Mesendoderm (in vitro differentiated cells): ENCODE measurements at regions not wholly inside any gene's neighbourhood (a gene's known extent, or its start where the extent isn't known, plus 50 kb on each side); places are given as distances from the start of the nearest gene placed in this dataset.

Experiments used
- DNase-seq: peaks from one replicate; pipeline ENCODE4 v3.0.0; 2013
- H2AK5ac ChIP-seq: 2 replicates; pipeline ENCODE4 v1.6.1; 2013; ENCODE audit warnings: low read length, inconsistent platforms
- H2BK120ac ChIP-seq: 2 replicates; pipeline ENCODE4 v1.6.1; 2013; ENCODE audit warnings: low read depth, mild to moderate bottlenecking, low read length, moderate library complexity, mixed read lengths
- H2BK15ac ChIP-seq: replicated peaks from 2 replicates; pipeline ENCODE4 v1.6.1; 2013; ENCODE audit warnings: low read depth, mild to moderate bottlenecking, moderate library complexity
- H2BK5ac ChIP-seq: 2 replicates; pipeline ENCODE4 v1.6.1; 2013; ENCODE audit warnings: low read length, inconsistent platforms
- H3K18ac ChIP-seq: 2 replicates; pipeline ENCODE4 v1.6.1; 2013; ENCODE audit warnings: mild to moderate bottlenecking, low read length, mixed read lengths
- H3K23ac ChIP-seq: one replicate; pipeline ENCODE4 v1.6.1; 2013; ENCODE audit warnings: low read length
- H3K27ac ChIP-seq: 2 replicates; pipeline ENCODE4 v1.5.1; 2013; ENCODE audit warnings: low read depth, mild to moderate bottlenecking, inconsistent platforms, low read length, moderate library complexity
- H3K27me3 ChIP-seq: 2 replicates; pipeline ENCODE4 v1.6.1; 2013; ENCODE audit warnings: low read length, control low read depth, mild to moderate bottlenecking, inconsistent platforms; ENCODE audit not compliant: insufficient read depth, poor library complexity
- H3K36me3 ChIP-seq: 2 replicates; pipeline ENCODE4 v1.6.1; 2013; ENCODE audit warnings: low read length, inconsistent platforms; ENCODE audit not compliant: control insufficient read depth, insufficient read depth
- H3K4ac ChIP-seq: one replicate; pipeline ENCODE4 v1.6.1; 2013; ENCODE audit warnings: low read depth, mild to moderate bottlenecking, low read length, moderate library complexity
- H3K4me1 ChIP-seq: 2 replicates; pipeline ENCODE4 v1.6.1; 2013; ENCODE audit warnings: low read depth, low read length, inconsistent platforms; ENCODE audit not compliant: control insufficient read depth
- H3K4me2 ChIP-seq: 2 replicates; pipeline ENCODE4 v1.6.1; 2013; ENCODE audit warnings: low read length
- H3K4me3 ChIP-seq: 2 replicates; pipeline ENCODE4 v1.5.1; 2013; ENCODE audit warnings: mild to moderate bottlenecking, low read length
- H3K56ac ChIP-seq: one replicate; pipeline ENCODE4 v1.6.1; 2013; ENCODE audit warnings: low read length
- H3K79me1 ChIP-seq: 2 replicates; pipeline ENCODE4 v1.6.1; 2013; ENCODE audit warnings: low read length, inconsistent platforms
- H3K79me2 ChIP-seq: 2 replicates; pipeline ENCODE4 v1.6.1; 2013; ENCODE audit warnings: mild to moderate bottlenecking, low read length; ENCODE audit not compliant: control insufficient read depth, insufficient read depth
- H3K9ac ChIP-seq: 2 replicates; pipeline ENCODE4 v1.6.1; 2013; ENCODE audit warnings: low read length, inconsistent platforms
- H4K5ac ChIP-seq: one replicate; pipeline ENCODE4 v1.6.1; 2013; ENCODE audit warnings: low read length
- H4K8ac ChIP-seq: one replicate; pipeline ENCODE4 v1.6.1; 2013; ENCODE audit warnings: low read depth, mild to moderate bottlenecking, control low read depth, low read length, moderate library complexity
- WGBS: extraction: QIAGEN DNeasy Blood & Tissue Kit; methylation state at CpG from one replicate; pipeline ENCODE4 v1.1.7; 2013; ENCODE audit warnings: low lambda C conversion rate, missing lambda C conversion rate; ENCODE audit not compliant: insufficient coverage; ENCODE audit errors: extremely low coverage; 5-methylcytosine and 5-hydroxymethylcytosine counted together

DNA sequence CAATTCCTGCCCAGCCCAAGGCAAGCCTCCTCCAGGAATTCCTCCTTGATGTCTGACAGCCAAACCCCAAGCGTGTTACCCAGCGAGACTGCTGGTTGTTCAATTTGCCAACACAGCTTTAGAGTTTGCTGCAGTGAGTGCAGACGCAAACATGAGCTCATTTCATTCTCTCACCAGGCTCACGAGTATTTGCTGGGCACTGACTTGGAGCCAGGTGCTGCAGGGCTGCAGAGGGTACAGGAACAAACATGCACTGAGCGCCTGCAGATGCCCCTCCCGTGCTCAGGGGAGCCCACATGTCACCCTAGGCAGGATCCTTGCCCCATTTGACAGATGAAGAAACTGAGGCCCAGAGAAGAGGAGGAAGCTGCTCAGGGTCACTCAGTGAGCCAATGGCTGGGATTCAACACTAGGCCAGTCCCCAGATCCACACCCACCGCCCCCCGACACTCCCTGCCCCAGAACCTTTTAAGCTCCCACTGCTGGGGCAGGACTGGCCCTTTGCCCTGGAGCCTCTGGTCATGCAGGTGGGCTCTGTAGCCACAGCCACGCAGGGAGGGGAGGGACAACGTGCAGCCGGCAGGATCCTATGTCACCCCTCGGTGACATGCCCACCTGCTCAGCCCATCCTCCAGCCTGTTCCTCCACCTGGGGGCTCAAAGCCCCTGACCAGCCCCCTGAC lies 363.7 kb downstream of the MATN1 start:
- Histone ChIP-seq H3K27ac (no peak overlapping the region), H3K4me3 (no peak overlapping the region), H4K5ac (no peak overlapping the region), H3K56ac (no peak overlapping the region), H2BK5ac (no peak overlapping the region), H2AK5ac (no peak overlapping the region), H2BK120ac (no peak overlapping the region), H3K79me1 (no peaks in the 10 kb centered on the region), H3K9ac (no peak overlapping the region), H3K79me2 (no peaks in the 10 kb centered on the region), H3K18ac (no peak overlapping the region), H3K4ac (no peak overlapping the region), H3K23ac (no peak overlapping the region), H2BK15ac (no peak overlapping the region), H3K4me2 (no peak overlapping the region), H3K27me3 (no peaks in the 10 kb centered on the region), H4K8ac (no peak overlapping the region), H3K36me3 (no peaks in the 10 kb centered on the region), H3K4me1 (no peaks in the 10 kb centered on the region)
- no peak for DNase-seq
- WGBS = no CpG with 5 or more reads among the region's 12 CpGs

- H3K4me3 ChIP-seq = no peak overlapping the region
- no peak overlapping the region for H2BK120ac ChIP-seq
- H3K56ac ChIP-seq = no peak overlapping the region
- H2BK5ac ChIP-seq = no peak overlapping the region
- H3K4me1 ChIP-seq = no peaks in the 10 kb centered on the region
- no peak overlapping the region for H3K18ac ChIP-seq
- H2AK5ac ChIP-seq = no peak overlapping the region
- H3K36me3 ChIP-seq = no peaks in the 10 kb centered on the region
- H3K79me2 ChIP-seq = no peaks in the 10 kb centered on the region
- no peak overlapping the region for H3K23ac ChIP-seq
- no peak overlapping the region for H3K27ac ChIP-seq
- no peak overlapping the region for H3K4me2 ChIP-seq
- DNase-seq = no peak
- no peak overlapping the region for H4K5ac ChIP-seq
- H3K27me3 ChIP-seq = no peaks in the 10 kb centered on the region
- no peak overlapping the region for H3K9ac ChIP-seq
- no peak overlapping the region for H4K8ac ChIP-seq
- WGBS = no CpG with 5 or more reads among the region's 3 CpGs
- no peaks in the 10 kb centered on the region for H3K79me1 ChIP-seq
- H3K4ac ChIP-seq = no peak overlapping the region
- no peak overlapping the region for H2BK15ac ChIP-seq
Observed at GRCh38 chr1:30358500-30358899, 364.9 kb downstream of the MATN1 start.

DNA sequence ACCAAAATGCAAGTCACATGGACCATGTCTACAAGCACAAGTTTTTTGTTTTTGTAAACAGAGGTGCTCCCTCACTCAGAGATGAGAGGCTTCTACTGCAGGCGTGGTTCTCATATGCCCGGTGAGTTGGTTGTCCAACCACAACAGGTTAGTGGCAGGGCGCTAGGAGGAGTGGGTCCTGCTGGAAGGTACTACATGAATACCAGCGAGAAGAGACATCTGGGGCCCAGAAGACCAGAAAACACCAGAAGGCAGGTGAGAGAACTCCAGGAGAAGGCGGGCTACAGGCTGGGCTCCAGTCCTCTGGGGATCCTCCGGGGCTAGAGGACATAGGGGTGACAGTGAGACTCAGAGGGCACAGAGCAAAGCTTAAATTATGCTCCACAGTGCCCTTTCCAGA lies 366.5 kb downstream of the MATN1 start:
- WGBS = no CpG with 5 or more reads among the region's 6 CpGs
- Histone ChIP-seq H2BK15ac (no peak overlapping the region), H3K27me3 (no peaks in the 10 kb centered on the region), H3K4me3 (no peak overlapping the region), H3K27ac (no peak overlapping the region), H3K79me2 (no peaks in the 10 kb centered on the region), H3K23ac (no peak overlapping the region), H2BK120ac (no peak overlapping the region), H3K4ac (no peak overlapping the region), H3K4me1 (no peaks in the 10 kb centered on the region), H4K5ac (no peak overlapping the region), H3K79me1 (no peaks in the 10 kb centered on the region), H3K9ac (no peak overlapping the region), H3K36me3 (no peaks in the 10 kb centered on the region), H2AK5ac (no peak overlapping the region), H4K8ac (no peak overlapping the region), H2BK5ac (no peak overlapping the region), H3K56ac (no peak overlapping the region), H3K18ac (no peak overlapping the region), H3K4me2 (no peak overlapping the region)
- no peak for DNase-seq

DNA sequence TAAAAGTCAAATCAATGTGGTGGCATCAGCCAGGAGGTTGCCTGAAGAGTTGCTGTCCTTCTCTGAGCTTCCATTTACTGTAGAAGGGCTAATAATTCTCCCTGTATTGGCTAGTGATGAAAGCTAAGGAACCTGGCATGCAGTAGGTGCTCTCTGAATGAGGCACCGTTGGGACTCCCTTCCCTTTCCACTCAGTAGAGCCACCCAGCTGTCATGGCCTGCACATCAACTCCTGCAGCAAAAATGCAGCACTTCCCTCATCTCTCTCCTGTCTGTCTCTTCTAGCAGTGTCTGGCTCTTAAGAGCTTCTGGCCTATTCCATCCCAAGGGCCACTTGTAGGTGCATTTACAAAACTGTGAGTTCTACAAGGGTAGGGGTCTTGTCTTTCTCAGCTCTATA lies 369.0 kb downstream of the MATN1 start:
- Histone ChIP-seq H3K27ac (no peak overlapping the region), H2AK5ac (no peak overlapping the region), H3K56ac (no peak overlapping the region), H2BK5ac (no peak overlapping the region), H4K5ac (no peak overlapping the region), H3K79me2 (no peaks in the 10 kb centered on the region), H2BK15ac (no peak overlapping the region), H3K4ac (no peak overlapping the region), H3K79me1 (no peaks in the 10 kb centered on the region), H3K4me1 (no peaks in the 10 kb centered on the region), H4K8ac (no peak overlapping the region), H3K4me2 (no peak overlapping the region), H3K4me3 (no peak overlapping the region), H3K23ac (no peak overlapping the region), H3K36me3 (no peaks in the 10 kb centered on the region), H2BK120ac (no peak overlapping the region), H3K27me3 (no peaks in the 10 kb centered on the region), H3K18ac (no peak overlapping the region), H3K9ac (no peak overlapping the region)
- WGBS = no CpG with 5 or more reads among the region's 1 CpG
- no peak for DNase-seq

DNA sequence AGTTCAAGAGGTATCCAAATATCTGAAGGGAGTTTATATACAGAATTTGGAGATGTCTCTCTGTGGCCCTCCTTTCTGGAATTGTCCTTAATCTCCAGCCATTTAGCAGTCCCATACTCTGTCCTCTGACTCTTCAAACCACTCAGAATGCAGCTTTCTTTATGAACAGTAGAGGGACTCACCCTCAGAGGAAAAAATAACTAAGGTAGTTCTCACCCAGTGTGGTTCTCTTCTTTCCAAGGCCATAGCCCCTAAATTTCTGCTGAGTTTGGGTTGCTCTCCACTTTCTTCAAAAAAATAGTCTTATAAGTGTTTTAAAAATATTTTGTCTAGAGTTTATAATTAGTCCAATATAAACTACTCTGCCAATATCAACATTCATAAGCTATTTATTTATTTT lies 369.7 kb downstream of the MATN1 start:
- Histone ChIP-seq H3K36me3 (no peaks in the 10 kb centered on the region), H3K79me2 (no peaks in the 10 kb centered on the region), H3K79me1 (no peaks in the 10 kb centered on the region), H3K4ac (no peak overlapping the region), H2BK15ac (no peak overlapping the region), H2BK120ac (no peak overlapping the region), H3K18ac (no peak overlapping the region), H3K56ac (no peak overlapping the region), H3K4me2 (no peak overlapping the region), H4K8ac (no peak overlapping the region), H2BK5ac (no peak overlapping the region), H3K23ac (no peak overlapping the region), H3K4me3 (no peak overlapping the region), H3K27ac (no peak overlapping the region), H4K5ac (no peak overlapping the region), H2AK5ac (no peak overlapping the region), H3K27me3 (no peaks in the 10 kb centered on the region), H3K9ac (no peak overlapping the region), H3K4me1 (no peaks in the 10 kb centered on the region)
- DNase-seq = peak; percentile 46

- H2BK120ac ChIP-seq = no peak overlapping the region
- no CpG with 5 or more reads among the region's 2 CpGs for WGBS
- H3K23ac ChIP-seq = no peak overlapping the region
- H3K27me3 ChIP-seq = no peaks in the 10 kb centered on the region
- no peak overlapping the region for H3K9ac ChIP-seq
- no peak overlapping the region for H3K4me2 ChIP-seq
- no peaks in the 10 kb centered on the region for H3K4me1 ChIP-seq
- H3K4me3 ChIP-seq = no peak overlapping the region
- H3K79me2 ChIP-seq = no peaks in the 10 kb centered on the region
- no peak for DNase-seq
- no peak overlapping the region for H2BK15ac ChIP-seq
- no peak overlapping the region for H3K4ac ChIP-seq
- H2BK5ac ChIP-seq = no peak overlapping the region
- no peak overlapping the region for H3K27ac ChIP-seq
- no peak overlapping the region for H4K8ac ChIP-seq
- H3K18ac ChIP-seq = no peak overlapping the region
- H4K5ac ChIP-seq = no peak overlapping the region
- no peak overlapping the region for H2AK5ac ChIP-seq
- H3K79me1 ChIP-seq = no peaks in the 10 kb centered on the region
- H3K36me3 ChIP-seq = no peaks in the 10 kb centered on the region
- H3K56ac ChIP-seq = no peak overlapping the region
Observed at GRCh38 chr1:30348147-30348546, 375.2 kb downstream of the MATN1 start.
